ENCODE measurements at regions not wholly inside any gene's neighbourhood (a gene's known extent, or its start where the extent isn't known, plus 50 kb on each side); places are given as distances from the start of the nearest gene placed in this dataset.

DNA sequence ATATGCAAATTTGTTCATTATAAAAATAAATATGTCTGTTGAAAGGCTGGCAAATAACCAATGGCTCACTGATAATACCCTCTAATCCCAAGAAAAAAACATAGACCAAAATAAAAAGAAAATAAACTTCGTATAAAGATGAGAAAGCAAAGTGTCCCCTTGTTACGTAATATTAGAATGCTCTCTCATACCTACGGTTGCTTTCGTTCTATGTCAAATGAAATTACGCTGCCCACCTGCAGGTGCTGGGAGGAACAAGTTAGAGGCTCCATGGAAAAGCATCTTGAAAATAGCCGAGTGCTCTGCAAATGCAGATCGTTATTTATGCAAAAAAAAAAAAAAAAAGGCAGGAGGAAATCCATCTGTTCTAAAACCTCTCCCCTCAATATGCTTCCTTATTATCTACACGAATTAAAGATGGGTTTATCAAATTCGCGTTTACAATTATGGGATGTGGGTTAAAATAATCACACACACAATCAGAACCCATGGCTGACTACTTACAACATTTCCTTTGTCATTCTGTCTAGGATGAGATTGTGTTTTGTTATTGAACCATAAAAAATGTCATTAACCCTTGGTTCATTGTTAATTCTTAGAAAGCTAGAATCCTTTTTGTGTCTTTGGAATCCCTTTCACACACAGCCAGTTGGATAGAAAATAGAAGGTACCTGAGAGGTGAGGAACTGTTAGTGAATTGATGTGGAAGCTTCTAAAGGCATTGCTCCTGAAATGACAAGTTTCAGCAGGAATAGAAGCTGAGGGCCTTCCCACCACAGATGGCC is 268.6 kb downstream of the SETD4 start:
- no peaks in the 10 kb centered on the region for H3K27me3 Mint-ChIP-seq (ENCODE audit: low read depth)
- no peaks in the 10 kb centered on the region for H3K36me3 Mint-ChIP-seq (ENCODE audit: low read depth)
- peaks cover 9% of the 10 kb centered on the region for H3K9me3 Mint-ChIP-seq
- H3K4me3 Mint-ChIP-seq = no peak overlapping the region
- DNase-seq (ENCODE audit: low read depth, low spot score) = no peak
- peaks cover 8% of the 10 kb centered on the region for H3K4me1 Mint-ChIP-seq
- TF ChIP-seq, protein P1, sequence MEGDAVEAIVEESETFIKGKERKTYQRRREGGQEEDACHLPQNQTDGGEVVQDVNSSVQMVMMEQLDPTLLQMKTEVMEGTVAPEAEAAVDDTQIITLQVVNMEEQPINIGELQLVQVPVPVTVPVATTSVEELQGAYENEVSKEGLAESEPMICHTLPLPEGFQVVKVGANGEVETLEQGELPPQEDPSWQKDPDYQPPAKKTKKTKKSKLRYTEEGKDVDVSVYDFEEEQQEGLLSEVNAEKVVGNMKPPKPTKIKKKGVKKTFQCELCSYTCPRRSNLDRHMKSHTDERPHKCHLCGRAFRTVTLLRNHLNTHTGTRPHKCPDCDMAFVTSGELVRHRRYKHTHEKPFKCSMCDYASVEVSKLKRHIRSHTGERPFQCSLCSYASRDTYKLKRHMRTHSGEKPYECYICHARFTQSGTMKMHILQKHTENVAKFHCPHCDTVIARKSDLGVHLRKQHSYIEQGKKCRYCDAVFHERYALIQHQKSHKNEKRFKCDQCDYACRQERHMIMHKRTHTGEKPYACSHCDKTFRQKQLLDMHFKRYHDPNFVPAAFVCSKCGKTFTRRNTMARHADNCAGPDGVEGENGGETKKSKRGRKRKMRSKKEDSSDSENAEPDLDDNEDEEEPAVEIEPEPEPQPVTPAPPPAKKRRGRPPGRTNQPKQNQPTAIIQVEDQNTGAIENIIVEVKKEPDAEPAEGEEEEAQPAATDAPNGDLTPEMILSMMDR (conservative IDR thresholded peaks at IDR 0.05) = no peak
- no peak overlapping the region for H3K27ac Mint-ChIP-seq (ENCODE audit: unreplicated experiment)

DNA sequence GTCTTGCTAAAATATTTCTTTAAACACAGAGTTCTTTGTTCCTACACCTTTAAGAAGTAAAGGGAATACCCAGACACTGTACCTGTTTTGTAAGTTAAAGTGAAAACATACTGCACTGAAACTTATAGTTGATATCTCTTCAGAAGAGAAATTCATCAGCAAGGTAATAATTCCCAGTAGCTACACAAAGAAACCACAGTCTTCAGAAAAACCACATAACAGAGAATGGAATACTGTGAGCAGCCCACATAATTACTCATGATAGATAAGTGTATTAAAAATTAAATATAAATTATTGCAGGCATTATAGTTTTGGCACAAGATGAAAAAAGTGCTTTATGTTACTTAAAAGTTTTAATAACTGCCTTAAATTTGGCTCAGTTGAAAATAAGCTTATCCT is 276.6 kb downstream of the SETD4 start:
- H3K27me3 Mint-ChIP-seq (ENCODE audit: low read depth) = peaks cover 2% of the 10 kb centered on the region

DNA sequence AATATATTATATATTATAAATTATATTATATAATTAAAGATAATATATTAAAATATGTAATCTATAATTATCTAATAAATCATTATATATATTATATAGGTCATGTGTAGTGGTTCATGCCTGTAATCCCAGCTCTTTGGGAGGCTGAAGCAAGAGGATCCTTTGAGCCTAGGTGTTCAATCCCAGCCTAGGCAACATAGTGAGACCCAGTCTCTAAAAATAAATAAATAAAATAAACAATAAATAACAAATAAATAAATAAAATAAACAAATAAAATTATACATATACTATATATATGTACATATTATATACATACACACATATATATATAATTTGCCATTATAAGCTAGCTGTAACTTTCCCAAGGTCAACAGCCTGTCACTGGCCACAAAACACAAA is 277.7 kb downstream of the SETD4 start:
- H3K4me1 Mint-ChIP-seq = no peaks in the 10 kb centered on the region
- no peak for DNase-seq (ENCODE audit: low read depth, low spot score)
- TF ChIP-seq, protein P1 (conservative IDR thresholded peaks at IDR 0.05) = no peak
- H3K4me3 Mint-ChIP-seq = no peak overlapping the region
- H3K9me3 Mint-ChIP-seq = no peaks in the 10 kb centered on the region
- no peak overlapping the region for H3K27ac Mint-ChIP-seq (ENCODE audit: unreplicated experiment)
- peaks cover 5% of the 10 kb centered on the region for H3K27me3 Mint-ChIP-seq (ENCODE audit: low read depth)
- no peaks in the 10 kb centered on the region for H3K36me3 Mint-ChIP-seq (ENCODE audit: low read depth)

More for the DNA sequence above, 276.6 kb downstream of the SETD4 start:
- Mint-ChIP-seq H3K27ac (ENCODE audit: unreplicated experiment) (no peak overlapping the region), H3K4me3 (no peak overlapping the region), H3K4me1 (no peaks in the 10 kb centered on the region), H3K36me3 (ENCODE audit: low read depth) (no peaks in the 10 kb centered on the region), H3K9me3 (no peaks in the 10 kb centered on the region)
- TF ChIP-seq, protein P1 (conservative IDR thresholded peaks at IDR 0.05) = no peak
- DNase-seq (ENCODE audit: low read depth, low spot score) = no peak

DNA sequence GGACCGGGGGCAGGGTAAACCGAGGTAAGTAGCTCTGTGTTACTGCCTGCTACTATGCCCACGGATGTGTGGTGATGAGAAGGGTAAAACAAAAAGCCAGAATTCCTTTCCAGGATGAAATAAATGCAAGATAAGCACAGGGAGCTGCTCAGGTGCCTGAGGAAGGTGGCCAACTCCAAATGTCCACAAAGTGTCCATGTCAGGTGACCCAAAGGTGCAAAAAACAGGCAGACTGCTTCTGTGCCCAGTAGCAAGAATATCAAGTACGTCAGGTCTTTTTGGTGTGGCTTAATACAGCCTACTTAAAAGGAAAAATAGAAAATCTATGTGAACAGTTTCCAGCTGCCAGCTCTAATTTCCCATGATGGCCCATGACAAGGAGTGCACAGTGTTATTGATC is 279.3 kb downstream of the SETD4 start:
- TF ChIP-seq, protein P1 (conservative IDR thresholded peaks at IDR 0.05) = no peak
- H3K9me3 Mint-ChIP-seq = no peaks in the 10 kb centered on the region
- H3K4me1 Mint-ChIP-seq = no peaks in the 10 kb centered on the region
- H3K27me3 Mint-ChIP-seq (ENCODE audit: low read depth) = peaks cover 13% of the 10 kb centered on the region
- no peak overlapping the region for H3K27ac Mint-ChIP-seq (ENCODE audit: unreplicated experiment)
- H3K4me3 Mint-ChIP-seq = no peak overlapping the region
- DNase-seq (ENCODE audit: low read depth, low spot score) = no peak
- H3K36me3 Mint-ChIP-seq (ENCODE audit: low read depth) = no peaks in the 10 kb centered on the region

DNA sequence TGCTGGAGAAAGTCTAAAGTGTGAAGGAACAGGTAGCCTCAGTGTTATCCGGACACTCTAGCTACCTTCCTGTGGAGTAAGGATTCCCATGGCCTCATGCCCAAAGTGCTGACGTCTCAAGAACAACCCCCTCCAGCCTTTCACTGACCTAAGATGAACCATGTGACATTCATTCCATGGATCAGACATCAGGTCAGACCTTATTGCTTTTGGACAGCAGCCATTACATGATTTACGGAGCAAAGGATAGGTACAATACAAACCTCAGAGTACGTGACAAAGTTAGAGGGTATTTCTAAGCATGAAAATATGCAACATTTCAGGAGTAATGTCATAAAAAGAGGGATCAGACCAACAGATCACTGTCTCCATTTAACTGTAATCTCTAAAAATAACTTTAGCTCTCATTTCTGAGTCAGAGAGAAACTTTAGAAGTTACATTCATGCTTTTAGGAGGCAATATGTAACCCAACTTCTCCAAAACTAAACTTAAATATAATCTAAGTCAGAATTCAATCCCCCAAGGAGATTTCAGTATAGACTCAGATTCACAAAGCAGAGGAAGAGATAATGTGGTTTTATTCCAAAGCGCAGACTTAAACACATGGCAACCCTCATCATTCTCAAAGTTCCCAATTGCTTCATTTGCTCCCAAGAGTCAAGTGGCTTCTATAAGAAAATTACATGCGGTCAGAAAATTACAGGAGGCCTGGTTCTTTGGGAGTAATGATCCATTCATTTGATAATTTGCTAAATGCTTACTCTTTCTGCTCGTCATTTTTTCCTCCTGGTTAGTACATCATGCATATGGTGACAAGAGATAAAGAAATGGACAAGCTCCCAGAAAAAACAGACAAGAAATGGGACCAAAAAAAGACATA is 280.4 kb downstream of the SETD4 start:
- no peak for DNase-seq (ENCODE audit: low read depth, low spot score)
- no peaks in the 10 kb centered on the region for H3K9me3 Mint-ChIP-seq
- H3K36me3 Mint-ChIP-seq (ENCODE audit: low read depth) = no peaks in the 10 kb centered on the region
- TF ChIP-seq, protein P1 (conservative IDR thresholded peaks at IDR 0.05) = no peak
- H3K27me3 Mint-ChIP-seq (ENCODE audit: low read depth) = peaks cover 14% of the 10 kb centered on the region
- H3K27ac Mint-ChIP-seq (ENCODE audit: unreplicated experiment) = no peak overlapping the region
- no peak overlapping the region for H3K4me3 Mint-ChIP-seq
- H3K4me1 Mint-ChIP-seq = no peaks in the 10 kb centered on the region
